Upper lobe of left lung (tissue), 4 donors: ENCODE measurements at regions not wholly inside any gene's neighbourhood (a gene's known extent, or its start where the extent isn't known, plus 50 kb on each side); places are given as distances from the start of the nearest gene placed in this dataset.

Source experiments
- CTCF ChIP-seq, 6 experiments: fragments of 450-650 bp in 4 of 6; fragments of 200-600 bp in 2 of 6; sonication (generic) in 2 of 6; IDR thresholded peaks; one replicate each; pipeline ENCODE4 v1.5.1; 2016 to 2019; ENCODE audit warnings: antibody characterized with exemption in 6 of 6
- EP300 ChIP-seq, 4 donors: sonication (generic); formaldehyde crosslinking; IDR thresholded peaks; one replicate each; pipeline ENCODE4 v1.5.1; 2017; ENCODE audit warnings: antibody characterized with exemption in 4 of 4, control low read depth in 2 of 4

- TF ChIP-seq CTCF (IDR thresholded peaks at IDR 0.05) (no peak), EP300 (IDR thresholded peaks at IDR 0.05) (no peak)
Measured at GRCh38 chr4:103365285-103365684, 167.1 kb upstream of the CENPE start.
